Panc1 (cell line): ENCODE measurements at regions not wholly inside any gene's neighbourhood (a gene's known extent, or its start where the extent isn't known, plus 50 kb on each side); places are given as distances from the start of the nearest gene placed in this dataset.

ENCODE experiments used
- ATAC-seq: fragments of 200-7000 bp; cut with Tn5 transposase; 2 replicates; pipeline ENCODE4 v1.9.1; 2020; ENCODE audit warnings: mild to moderate bottlenecking, moderate library complexity
- BruUV-seq: library from RNA; stranded (reverse); fragments of 400-500 nt; replicated peaks from 2 replicates; lab custom pipeline; 2021; lab: Mats Ljungman, UMichigan
- CTCF ChIA-PET: fragments of 300-600 bp; sonication (Branson Sonifier 250); formaldehyde crosslinking; loops from one replicate; lab custom pipeline; 2022; ENCODE audit warnings: antibody characterized with exemption; lab: Charles Lee
- POLR2A ChIA-PET: fragments of 300-600 bp; sonication (Branson Sonifier 250); formaldehyde crosslinking; loops from one replicate; lab custom pipeline; 2022; ENCODE audit warnings: antibody characterized with exemption; lab: Charles Lee
- DNase-seq: peaks from one replicate; pipeline ENCODE4 v3.0.0-alpha.2; 2010; ENCODE audit warnings: low read depth, low spot score
- H3K27ac ChIP-seq: 2 replicates; pipeline ENCODE4 v1.5.1; 2011; ENCODE audit warnings: mild to moderate bottlenecking, low read length, inconsistent platforms
- H3K27me3 ChIP-seq: fragments of 200-500 bp; sonication (Bioruptor generic); 2 replicates; pipeline ENCODE4 v1.6.0; 2014; ENCODE audit warnings: low read length, inconsistent platforms; ENCODE audit not compliant: control insufficient read depth, insufficient read depth
- H3K36me3 ChIP-seq: fragments of 200-500 bp; sonication (Bioruptor generic); 2 replicates; pipeline ENCODE4 v1.5.1; 2014; ENCODE audit warnings: inconsistent platforms, mild to moderate bottlenecking, low read length, moderate library complexity; ENCODE audit not compliant: control insufficient read depth, insufficient read depth
- H3K4me1 ChIP-seq: 2 replicates; pipeline ENCODE4 v1.5.1; 2011; ENCODE audit warnings: inconsistent platforms, mild to moderate bottlenecking, low read length, moderate library complexity; ENCODE audit not compliant: control insufficient read depth, insufficient read depth
- H3K4me3 ChIP-seq, 2 experiments: 2 replicates each; pipeline ENCODE4 v1.5.1; 2011 to 2012; ENCODE audit warnings: low read depth in 2 of 2, low read length in 2 of 2, mild to moderate bottlenecking in 2 of 2, inconsistent platforms in 1 of 2, moderate library complexity in 1 of 2
- H3K9me3 ChIP-seq: fragments of 200-500 bp; sonication (Bioruptor generic); 2 replicates; pipeline ENCODE4 v1.5.1; 2014; ENCODE audit warnings: low read depth, mild to moderate bottlenecking, inconsistent platforms, low read length, moderate library complexity; ENCODE audit not compliant: control insufficient read depth, insufficient read depth
- POLR2AphosphoS5 ChIP-seq: IDR thresholded peaks from 2 replicates; pipeline ENCODE4 v1.6.1; 2012; ENCODE audit warnings: mild to moderate bottlenecking, low read depth, low read length, moderate library complexity
- SIN3A ChIP-seq: IDR thresholded peaks from 2 replicates; pipeline ENCODE4 v1.6.1; 2012; ENCODE audit warnings: low read depth, mild to moderate bottlenecking, low read length, moderate library complexity, borderline replicate concordance; ENCODE audit not compliant: insufficient read depth
- TCF7L2 ChIP-seq: IDR thresholded peaks from 2 replicates; pipeline ENCODE4 v1.6.1; 2011; ENCODE audit warnings: mild to moderate bottlenecking, low read depth, low read length, inconsistent platforms
- in situ Hi-C: cut with HindIII; loops from 2 replicates; pipeline ENCODE4 v1.10.0; 2016; ENCODE audit warnings: low sequenced_read_pairs, low pct_unique_long_range_greater_than_20kb
- intact Hi-C: fragments of 100-400 bp; cut with micrococcal nuclease; formaldehyde crosslinking; loops from one replicate; pipeline ENCODE4 v1.10.0; 2022; ENCODE audit not compliant: unreplicated experiment
- TF ChIP-seq, protein P1 (sequence below): fragments of 450-650 bp; IDR thresholded peaks from 2 replicates; pipeline ENCODE4 v1.5.1; 2017; ENCODE audit warnings: mild to moderate bottlenecking
- TF ChIP-seq, protein P2 (sequence below), 2 experiments: IDR thresholded peaks; 2 replicates each; pipeline ENCODE4 v1.6.1; 2011 to 2012; ENCODE audit warnings: low read depth in 2 of 2, control low read depth in 1 of 2, low read length in 1 of 2, mild to moderate bottlenecking in 1 of 2, moderate library complexity in 1 of 2; ENCODE audit not compliant: insufficient read depth in 1 of 2

DNA sequence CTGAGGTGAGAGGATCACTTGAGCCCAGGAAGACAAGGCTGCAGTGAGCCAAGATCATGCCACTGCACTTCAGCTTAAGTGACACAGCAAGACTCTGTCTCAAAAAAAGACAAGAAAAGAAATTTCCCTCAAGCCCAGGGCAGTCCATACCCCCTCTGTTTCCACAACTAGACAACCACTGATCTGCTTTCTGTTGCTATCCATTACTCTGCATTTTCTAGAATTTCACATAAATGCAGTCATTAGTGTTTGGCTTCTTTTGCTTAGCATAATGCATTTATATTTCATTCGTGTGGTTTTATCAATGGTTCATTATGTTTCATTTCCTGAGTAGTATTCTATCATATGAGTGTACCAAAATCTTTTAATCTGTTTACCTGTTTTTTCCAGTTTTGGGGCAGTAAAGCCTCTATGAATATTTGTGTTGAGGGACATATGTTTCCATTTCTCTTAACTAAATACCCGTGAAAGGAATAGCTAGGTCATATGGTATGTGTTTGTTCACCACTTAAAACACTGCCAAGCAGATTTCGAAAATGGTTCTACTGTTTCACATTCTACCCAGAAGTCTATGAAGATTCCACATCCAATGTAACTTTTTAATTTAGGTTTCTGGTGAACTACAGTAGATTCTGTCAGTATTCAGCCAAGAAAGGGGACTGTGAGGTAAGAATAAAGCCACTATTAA lies 271.8 kb downstream of the ZNF608 start:
- Histone ChIP-seq H3K4me1 (no peaks in the 10 kb centered on the region), H3K36me3 (no peaks in the 10 kb centered on the region), H3K9me3 (no peaks in the 10 kb centered on the region), H3K4me3 (no peak overlapping the region), H3K27ac (no peak overlapping the region), H3K27me3 (no peaks in the 10 kb centered on the region)
- intact Hi-C loops (no loop called here), in situ Hi-C loops (no loop called here)
- ATAC-seq (no peak), DNase-seq (no peak)
- CTCF ChIA-PET = no interaction called here
- TF ChIP-seq, protein P1, sequence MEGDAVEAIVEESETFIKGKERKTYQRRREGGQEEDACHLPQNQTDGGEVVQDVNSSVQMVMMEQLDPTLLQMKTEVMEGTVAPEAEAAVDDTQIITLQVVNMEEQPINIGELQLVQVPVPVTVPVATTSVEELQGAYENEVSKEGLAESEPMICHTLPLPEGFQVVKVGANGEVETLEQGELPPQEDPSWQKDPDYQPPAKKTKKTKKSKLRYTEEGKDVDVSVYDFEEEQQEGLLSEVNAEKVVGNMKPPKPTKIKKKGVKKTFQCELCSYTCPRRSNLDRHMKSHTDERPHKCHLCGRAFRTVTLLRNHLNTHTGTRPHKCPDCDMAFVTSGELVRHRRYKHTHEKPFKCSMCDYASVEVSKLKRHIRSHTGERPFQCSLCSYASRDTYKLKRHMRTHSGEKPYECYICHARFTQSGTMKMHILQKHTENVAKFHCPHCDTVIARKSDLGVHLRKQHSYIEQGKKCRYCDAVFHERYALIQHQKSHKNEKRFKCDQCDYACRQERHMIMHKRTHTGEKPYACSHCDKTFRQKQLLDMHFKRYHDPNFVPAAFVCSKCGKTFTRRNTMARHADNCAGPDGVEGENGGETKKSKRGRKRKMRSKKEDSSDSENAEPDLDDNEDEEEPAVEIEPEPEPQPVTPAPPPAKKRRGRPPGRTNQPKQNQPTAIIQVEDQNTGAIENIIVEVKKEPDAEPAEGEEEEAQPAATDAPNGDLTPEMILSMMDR = no peak
- TF ChIP-seq, protein P2, sequence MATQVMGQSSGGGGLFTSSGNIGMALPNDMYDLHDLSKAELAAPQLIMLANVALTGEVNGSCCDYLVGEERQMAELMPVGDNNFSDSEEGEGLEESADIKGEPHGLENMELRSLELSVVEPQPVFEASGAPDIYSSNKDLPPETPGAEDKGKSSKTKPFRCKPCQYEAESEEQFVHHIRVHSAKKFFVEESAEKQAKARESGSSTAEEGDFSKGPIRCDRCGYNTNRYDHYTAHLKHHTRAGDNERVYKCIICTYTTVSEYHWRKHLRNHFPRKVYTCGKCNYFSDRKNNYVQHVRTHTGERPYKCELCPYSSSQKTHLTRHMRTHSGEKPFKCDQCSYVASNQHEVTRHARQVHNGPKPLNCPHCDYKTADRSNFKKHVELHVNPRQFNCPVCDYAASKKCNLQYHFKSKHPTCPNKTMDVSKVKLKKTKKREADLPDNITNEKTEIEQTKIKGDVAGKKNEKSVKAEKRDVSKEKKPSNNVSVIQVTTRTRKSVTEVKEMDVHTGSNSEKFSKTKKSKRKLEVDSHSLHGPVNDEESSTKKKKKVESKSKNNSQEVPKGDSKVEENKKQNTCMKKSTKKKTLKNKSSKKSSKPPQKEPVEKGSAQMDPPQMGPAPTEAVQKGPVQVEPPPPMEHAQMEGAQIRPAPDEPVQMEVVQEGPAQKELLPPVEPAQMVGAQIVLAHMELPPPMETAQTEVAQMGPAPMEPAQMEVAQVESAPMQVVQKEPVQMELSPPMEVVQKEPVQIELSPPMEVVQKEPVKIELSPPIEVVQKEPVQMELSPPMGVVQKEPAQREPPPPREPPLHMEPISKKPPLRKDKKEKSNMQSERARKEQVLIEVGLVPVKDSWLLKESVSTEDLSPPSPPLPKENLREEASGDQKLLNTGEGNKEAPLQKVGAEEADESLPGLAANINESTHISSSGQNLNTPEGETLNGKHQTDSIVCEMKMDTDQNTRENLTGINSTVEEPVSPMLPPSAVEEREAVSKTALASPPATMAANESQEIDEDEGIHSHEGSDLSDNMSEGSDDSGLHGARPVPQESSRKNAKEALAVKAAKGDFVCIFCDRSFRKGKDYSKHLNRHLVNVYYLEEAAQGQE (IDR thresholded peaks at IDR 0.05; ENCODE audit: insufficient read depth in 1 of 2, low read depth in 2 of 2, low read length in 1 of 2) = no peak
- TF ChIP-seq POLR2AphosphoS5 = no peak
- no peak for TF ChIP-seq TCF7L2
- TF ChIP-seq SIN3A = no peak
- POLR2A ChIA-PET = no interaction called here
- no TSS peak for BruUV-seq

DNA sequence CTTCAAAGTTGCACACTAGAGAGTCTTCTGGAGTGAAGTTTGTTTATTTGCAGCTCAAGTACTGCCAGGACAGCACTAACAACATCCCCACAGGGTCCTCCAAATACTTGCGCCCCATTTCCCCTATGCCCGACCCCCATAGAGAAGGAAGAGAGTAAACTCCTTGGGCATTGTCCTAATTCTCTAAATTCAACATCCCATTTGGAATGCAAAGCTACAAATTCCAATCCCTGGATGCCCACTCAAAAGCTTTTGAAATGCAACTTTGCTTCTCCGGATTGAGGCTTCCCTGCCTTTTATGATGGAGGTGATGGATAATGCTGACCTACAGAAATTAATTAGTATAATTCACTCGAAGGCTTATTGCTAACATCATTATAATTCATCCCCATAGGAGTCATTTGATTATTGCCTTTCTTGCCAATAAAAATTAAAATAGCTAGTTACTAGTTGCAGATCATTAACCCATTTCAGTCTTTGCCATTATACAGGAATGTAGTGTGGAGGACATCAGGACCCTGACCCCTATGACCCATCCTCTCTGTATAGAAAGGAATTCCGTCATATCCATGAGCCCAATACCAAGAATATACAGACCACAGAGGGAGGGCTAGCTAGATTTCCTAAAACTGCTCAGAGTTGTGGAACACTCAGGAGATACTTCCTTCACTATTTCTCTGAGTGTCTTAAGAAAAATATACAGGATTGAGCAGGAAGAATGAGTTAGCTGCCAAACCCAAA lies 277.6 kb downstream of the ZNF608 start:
- H3K9me3 ChIP-seq = no peaks in the 10 kb centered on the region

More for the DNA sequence above, 277.6 kb downstream of the ZNF608 start:
- POLR2A ChIA-PET = no interaction called here
- no peak for TF ChIP-seq SIN3A
- TF ChIP-seq, protein P1 = no peak
- TF ChIP-seq, protein P2 (IDR thresholded peaks at IDR 0.05; ENCODE audit: insufficient read depth in 1 of 2, low read depth in 2 of 2, low read length in 1 of 2) = no peak
- no peak for TF ChIP-seq TCF7L2
- TF ChIP-seq POLR2AphosphoS5 = no peak
- no TSS peak for BruUV-seq
- H3K27ac ChIP-seq = no peak overlapping the region
- H3K4me1 ChIP-seq = no peaks in the 10 kb centered on the region
- DNase-seq (no peak), ATAC-seq (no peak)
- intact Hi-C loops (no loop called here), in situ Hi-C loops (no loop called here)
- no peaks in the 10 kb centered on the region for H3K36me3 ChIP-seq
- H3K4me3 ChIP-seq = no peak overlapping the region
- no peaks in the 10 kb centered on the region for H3K27me3 ChIP-seq
- CTCF ChIA-PET = interaction anchor here (0.6 kb wide), 1 partner anchor 12 kb away, joined by 3 read pairs; no protein-coding TSS in a partner anchor
